NCI-H2029 (cell line): ENCODE measurements at regions not wholly inside any gene's neighbourhood (a gene's known extent, or its start where the extent isn't known, plus 50 kb on each side); places are given as distances from the start of the nearest gene placed in this dataset.

Source experiments
- DNase-seq: peaks from one replicate; lab custom pipeline; 2025; lab: John Stamatoyannopoulos, UW

- DNase-seq = no peak
These were observed 54.1 kb upstream of the LRRC7 start for GRCh38 chr1:69513601-69514000.
